HepG2 (cell line): ENCODE measurements at regions not wholly inside any gene's neighbourhood (a gene's known extent, or its start where the extent isn't known, plus 50 kb on each side); places are given as distances from the start of the nearest gene placed in this dataset.
A peak's percentile ranks its signal among the peaks of the same experiment; 100 is the strongest.

ENCODE experiments used
- ATAC-seq: fragments of 200-7000 bp; cut with Tn5 transposase; 3 replicates; pipeline ENCODE4 v1.9.1; 2020; ENCODE audit warnings: mild to moderate bottlenecking, moderate library complexity
- BruUV-seq: library from RNA; stranded (reverse); fragments of 400-500 nt; replicated peaks from 2 replicates; lab custom pipeline; 2021; lab: Mats Ljungman, UMichigan
- CTCF ChIA-PET: fragments of 300-600 bp; formaldehyde crosslinking; extraction: SDS; loops from one replicate; lab custom pipeline; 2021; ENCODE audit warnings: low total read pairs, inconsistent platforms, low intra/inter-chr PET ratio; lab: Yijun Ruan, JAX
- POLR2A ChIA-PET: fragments of 350-600 bp; sonication (Branson Sonifier 250); formaldehyde crosslinking; loops from one replicate; lab custom pipeline; 2020; ENCODE audit warnings: antibody characterized with exemption, inconsistent platforms; lab: Yijun Ruan, JAX
- DNase-seq: peaks from one replicate; pipeline ENCODE4 v3.0.0-alpha.2; 2015; ENCODE audit warnings: low spot score
- FAIRE-seq: peaks from 3 replicates; lab custom pipeline; 2011; peaks lifted over from hg19 to GRCh38; lab: Jason Lieb, UNC
- H2AFZ ChIP-seq: one replicate; pipeline ENCODE4 v1.6.1; 2011; ENCODE audit warnings: low read length, inconsistent platforms
- H3K27ac ChIP-seq: fragments of 300-600 bp; 3 replicates; pipeline ENCODE4 v1.8.0; 2011; ENCODE audit warnings: mixed run types, mild to moderate bottlenecking, mixed read lengths, low read length, inconsistent platforms; ENCODE audit not compliant: insufficient read depth; ENCODE audit errors: extremely low read length
- H3K27me3 ChIP-seq, 2 experiments: fragments of 200-600 bp in 1 of 2; 2 replicates in 1 of 2; 3 replicates in 1 of 2; pipeline versions ENCODE4 v1.6.0 to v1.8.0; 2011; ENCODE audit warnings: low read length in 2 of 2, mild to moderate bottlenecking in 2 of 2, moderate library complexity in 2 of 2, inconsistent platforms in 1 of 2; ENCODE audit not compliant: insufficient read depth in 2 of 2, control insufficient read depth in 1 of 2
- H3K36me3 ChIP-seq, 2 experiments: fragments of 200-600 bp in 1 of 2; replicated peaks in 1 of 2; 2 replicates in 1 of 2; 3 replicates in 1 of 2; pipeline versions ENCODE4 v1.5.1 to v1.8.0; 2011; ENCODE audit warnings: low read length in 2 of 2, inconsistent platforms in 1 of 2; ENCODE audit not compliant: insufficient read depth in 2 of 2, control insufficient read depth in 1 of 2
- H3K4me1 ChIP-seq: 2 replicates; pipeline ENCODE4 v1.5.1; 2012; ENCODE audit warnings: low read length, inconsistent platforms; ENCODE audit not compliant: insufficient read depth
- H3K4me2 ChIP-seq: 2 replicates; pipeline ENCODE4 v1.6.0; 2011; ENCODE audit warnings: low read depth, low read length, inconsistent platforms
- H3K4me3 ChIP-seq, 3 experiments: fragments of 200-600 bp in 1 of 3; sonication (generic), shearing (Covaris generic) in 1 of 3; replicated peaks in 1 of 3; 2 replicates each; pipeline ENCODE4 v1.5.1; 2011 to 2016; ENCODE audit warnings: low read length in 3 of 3, inconsistent platforms in 2 of 3, low read depth in 2 of 3, mild to moderate bottlenecking in 2 of 3, control low read depth in 1 of 3, mixed read lengths in 1 of 3; ENCODE audit not compliant: insufficient read depth in 1 of 3
- H3K79me2 ChIP-seq: one replicate; pipeline ENCODE4 v1.6.1; 2011; ENCODE audit warnings: low read length, inconsistent platforms; ENCODE audit not compliant: insufficient read depth
- H3K9ac ChIP-seq: 2 replicates; pipeline ENCODE4 v1.6.0; 2011; ENCODE audit warnings: mild to moderate bottlenecking, low read depth, low read length, inconsistent platforms; ENCODE audit not compliant: insufficient read depth
- H3K9me3 ChIP-seq: 2 replicates; pipeline ENCODE4 v1.5.1; 2012; ENCODE audit warnings: mild to moderate bottlenecking, low read length
- H4K20me1 ChIP-seq: 2 replicates; pipeline ENCODE4 v1.6.0; 2011; ENCODE audit warnings: inconsistent platforms, mild to moderate bottlenecking, low read length, moderate library complexity; ENCODE audit not compliant: insufficient read depth
- CEBPB ChIP-seq: IDR thresholded peaks from 2 replicates; pipeline ENCODE4 v1.6.1; 2011; ENCODE audit warnings: low read depth, low read length, improper control_type of control experiment, borderline replicate concordance
- FOSL2 ChIP-seq: sonication (generic); formaldehyde crosslinking; IDR thresholded peaks from 2 replicates; pipeline ENCODE4 v1.4.0; 2020; ENCODE audit warnings: missing genetic modification reagents
- RXRA ChIP-seq: sonication (generic); formaldehyde crosslinking; IDR thresholded peaks from 2 replicates; pipeline ENCODE4 v1.5.1; 2020; ENCODE audit warnings: missing genetic modification reagents
- ZNF234 ChIP-seq: sonication (generic); formaldehyde crosslinking; conservative IDR thresholded peaks from 2 replicates; pipeline ENCODE4 v1.5.1; 2020; ENCODE audit warnings: mild to moderate bottlenecking, missing genetic modification reagents
- WGBS: methylation state at CpG from one replicate; pipeline ENCODE4 v1.1.6; 2017; ENCODE audit warnings: low lambda C conversion rate; 5-methylcytosine and 5-hydroxymethylcytosine counted together
- in situ Hi-C: cut with HindIII; loops from 2 replicates; pipeline ENCODE4 v1.10.0; 2017; ENCODE audit warnings: low pct_unique_long_range_greater_than_20kb; ENCODE audit not compliant: extremely low pct_ligation_motif_present
- intact Hi-C: fragments of 100-400 bp; cut with micrococcal nuclease; formaldehyde crosslinking; loops from one replicate; pipeline ENCODE4 v1.10.0; 2022; ENCODE audit not compliant: unreplicated experiment
- TF ChIP-seq, protein P1 (sequence below): sonication (generic); formaldehyde crosslinking; IDR thresholded peaks from 2 replicates; pipeline ENCODE4 v1.4.0; 2020; ENCODE audit warnings: missing genetic modification reagents, borderline replicate concordance
- TF ChIP-seq, protein P2 (sequence below): IDR thresholded peaks from 2 replicates; pipeline ENCODE4 v1.6.1; 2016; ENCODE audit warnings: mild to moderate bottlenecking
- TF ChIP-seq, protein P3 (sequence below): sonication (generic); formaldehyde crosslinking; IDR thresholded peaks from 2 replicates; pipeline ENCODE4 v1.5.0; 2020; ENCODE audit warnings: mild to moderate bottlenecking, missing genetic modification reagents, borderline replicate concordance

DNA sequence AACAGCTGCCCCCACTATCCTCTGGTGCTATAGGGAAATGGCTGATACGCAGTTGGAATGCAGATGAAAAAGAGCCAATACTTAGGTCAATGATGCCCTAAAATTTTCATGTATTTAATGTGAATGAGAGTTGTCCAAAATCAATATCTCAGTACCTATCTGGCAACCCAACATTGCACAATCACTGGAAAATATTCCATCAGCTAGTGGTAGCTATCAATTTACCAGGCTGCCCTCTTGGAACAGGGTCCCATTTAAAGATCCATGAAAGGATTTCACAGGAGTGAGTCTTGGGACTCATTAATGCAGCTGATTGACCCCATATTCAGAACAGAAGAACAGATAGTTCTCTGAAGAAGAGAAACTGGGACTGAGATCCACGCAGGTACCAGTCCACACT, 638.9 kb downstream of the SMARCA1 start:
- no TSS peak for BruUV-seq

DNA sequence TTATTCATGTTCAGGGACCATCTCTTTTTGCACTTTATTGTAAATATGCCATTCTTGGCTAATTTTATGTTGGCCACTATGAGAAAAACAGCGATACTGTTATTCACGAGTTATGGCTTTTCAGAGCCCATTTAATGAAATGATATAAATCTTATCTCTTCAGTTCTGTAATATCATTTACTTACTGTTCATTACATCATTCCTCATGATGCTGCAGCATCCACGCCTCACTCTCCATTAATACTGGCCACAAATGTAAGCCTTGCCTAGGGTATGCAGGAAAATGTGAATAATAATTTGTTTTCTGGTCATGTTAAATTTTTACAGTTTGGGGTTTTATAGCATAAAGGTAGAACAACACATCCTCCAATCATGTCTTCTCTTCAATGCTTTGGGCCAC, 639.6 kb downstream of the SMARCA1 start:
- POLR2A ChIA-PET: no interaction called here
- CTCF ChIA-PET: no interaction called here
- Histone ChIP-seq H2AFZ (no peak overlapping the region), H3K4me1 (no peaks in the 10 kb centered on the region), H3K79me2 (no peaks in the 10 kb centered on the region), H3K36me3 (no peaks in the 10 kb centered on the region), H3K27me3 (no peaks in the 10 kb centered on the region), H4K20me1 (no peaks in the 10 kb centered on the region), H3K4me3 (no peak overlapping the region), H3K9me3 (no peaks in the 10 kb centered on the region), H3K9ac (no peak overlapping the region), H3K27ac (no peak overlapping the region), H3K4me2 (no peak overlapping the region)
- ATAC-seq: no peak
- BruUV-seq: no TSS peak
- intact Hi-C loops: no loop called here
- DNase-seq: no peak
- no peak for FAIRE-seq
- WGBS: 91% methylated on average over 3 of the region's 3 CpGs
- in situ Hi-C loops: no loop called here
- TF ChIP-seq FOSL2 (no peak), ZNF234 (CRISPR knock-in tag) (no peak)
- TF ChIP-seq, protein P1, sequence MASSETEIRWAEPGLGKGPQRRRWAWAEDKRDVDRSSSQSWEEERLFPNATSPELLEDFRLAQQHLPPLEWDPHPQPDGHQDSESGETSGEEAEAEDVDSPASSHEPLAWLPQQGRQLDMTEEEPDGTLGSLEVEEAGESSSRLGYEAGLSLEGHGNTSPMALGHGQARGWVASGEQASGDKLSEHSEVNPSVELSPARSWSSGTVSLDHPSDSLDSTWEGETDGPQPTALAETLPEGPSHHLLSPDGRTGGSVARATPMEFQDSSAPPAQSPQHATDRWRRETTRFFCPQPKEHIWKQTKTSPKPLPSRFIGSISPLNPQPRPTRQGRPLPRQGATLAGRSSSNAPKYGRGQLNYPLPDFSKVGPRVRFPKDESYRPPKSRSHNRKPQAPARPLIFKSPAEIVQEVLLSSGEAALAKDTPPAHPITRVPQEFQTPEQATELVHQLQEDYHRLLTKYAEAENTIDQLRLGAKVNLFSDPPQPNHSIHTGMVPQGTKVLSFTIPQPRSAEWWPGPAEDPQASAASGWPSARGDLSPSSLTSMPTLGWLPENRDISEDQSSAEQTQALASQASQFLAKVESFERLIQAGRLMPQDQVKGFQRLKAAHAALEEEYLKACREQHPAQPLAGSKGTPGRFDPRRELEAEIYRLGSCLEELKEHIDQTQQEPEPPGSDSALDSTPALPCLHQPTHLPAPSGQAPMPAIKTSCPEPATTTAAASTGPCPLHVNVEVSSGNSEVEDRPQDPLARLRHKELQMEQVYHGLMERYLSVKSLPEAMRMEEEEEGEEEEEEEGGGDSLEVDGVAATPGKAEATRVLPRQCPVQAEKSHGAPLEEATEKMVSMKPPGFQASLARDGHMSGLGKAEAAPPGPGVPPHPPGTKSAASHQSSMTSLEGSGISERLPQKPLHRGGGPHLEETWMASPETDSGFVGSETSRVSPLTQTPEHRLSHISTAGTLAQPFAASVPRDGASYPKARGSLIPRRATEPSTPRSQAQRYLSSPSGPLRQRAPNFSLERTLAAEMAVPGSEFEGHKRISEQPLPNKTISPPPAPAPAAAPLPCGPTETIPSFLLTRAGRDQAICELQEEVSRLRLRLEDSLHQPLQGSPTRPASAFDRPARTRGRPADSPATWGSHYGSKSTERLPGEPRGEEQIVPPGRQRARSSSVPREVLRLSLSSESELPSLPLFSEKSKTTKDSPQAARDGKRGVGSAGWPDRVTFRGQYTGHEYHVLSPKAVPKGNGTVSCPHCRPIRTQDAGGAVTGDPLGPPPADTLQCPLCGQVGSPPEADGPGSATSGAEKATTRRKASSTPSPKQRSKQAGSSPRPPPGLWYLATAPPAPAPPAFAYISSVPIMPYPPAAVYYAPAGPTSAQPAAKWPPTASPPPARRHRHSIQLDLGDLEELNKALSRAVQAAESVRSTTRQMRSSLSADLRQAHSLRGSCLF (CRISPR knock-in tag): no peak
- TF ChIP-seq, protein P2, sequence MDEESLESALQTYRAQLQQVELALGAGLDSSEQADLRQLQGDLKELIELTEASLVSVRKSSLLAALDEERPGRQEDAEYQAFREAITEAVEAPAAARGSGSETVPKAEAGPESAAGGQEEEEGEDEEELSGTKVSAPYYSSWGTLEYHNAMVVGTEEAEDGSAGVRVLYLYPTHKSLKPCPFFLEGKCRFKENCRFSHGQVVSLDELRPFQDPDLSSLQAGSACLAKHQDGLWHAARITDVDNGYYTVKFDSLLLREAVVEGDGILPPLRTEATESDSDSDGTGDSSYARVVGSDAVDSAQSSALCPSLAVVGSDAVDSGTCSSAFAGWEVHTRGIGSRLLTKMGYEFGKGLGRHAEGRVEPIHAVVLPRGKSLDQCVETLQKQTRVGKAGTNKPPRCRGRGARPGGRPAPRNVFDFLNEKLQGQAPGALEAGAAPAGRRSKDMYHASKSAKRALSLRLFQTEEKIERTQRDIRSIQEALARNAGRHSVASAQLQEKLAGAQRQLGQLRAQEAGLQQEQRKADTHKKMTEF (CRISPR knock-in tag): no peak

More for the DNA sequence above, 638.9 kb downstream of the SMARCA1 start:
- Histone ChIP-seq H3K4me1 (no peaks in the 10 kb centered on the region), H3K36me3 (no peaks in the 10 kb centered on the region), H3K4me3 (no peak overlapping the region), H3K27me3 (no peaks in the 10 kb centered on the region), H4K20me1 (no peaks in the 10 kb centered on the region), H3K9me3 (no peaks in the 10 kb centered on the region), H3K9ac (no peak overlapping the region), H2AFZ (no peak overlapping the region), H3K4me2 (no peak overlapping the region), H3K27ac (no peak overlapping the region), H3K79me2 (no peaks in the 10 kb centered on the region)
- 95% methylated on average over 2 of the region's 2 CpGs for WGBS
- FAIRE-seq: no peak
- intact Hi-C loops (no loop called here), in situ Hi-C loops (no loop called here)
- no peak for ATAC-seq
- CTCF ChIA-PET: no interaction called here
- DNase-seq: no peak
- TF ChIP-seq, protein P3, sequence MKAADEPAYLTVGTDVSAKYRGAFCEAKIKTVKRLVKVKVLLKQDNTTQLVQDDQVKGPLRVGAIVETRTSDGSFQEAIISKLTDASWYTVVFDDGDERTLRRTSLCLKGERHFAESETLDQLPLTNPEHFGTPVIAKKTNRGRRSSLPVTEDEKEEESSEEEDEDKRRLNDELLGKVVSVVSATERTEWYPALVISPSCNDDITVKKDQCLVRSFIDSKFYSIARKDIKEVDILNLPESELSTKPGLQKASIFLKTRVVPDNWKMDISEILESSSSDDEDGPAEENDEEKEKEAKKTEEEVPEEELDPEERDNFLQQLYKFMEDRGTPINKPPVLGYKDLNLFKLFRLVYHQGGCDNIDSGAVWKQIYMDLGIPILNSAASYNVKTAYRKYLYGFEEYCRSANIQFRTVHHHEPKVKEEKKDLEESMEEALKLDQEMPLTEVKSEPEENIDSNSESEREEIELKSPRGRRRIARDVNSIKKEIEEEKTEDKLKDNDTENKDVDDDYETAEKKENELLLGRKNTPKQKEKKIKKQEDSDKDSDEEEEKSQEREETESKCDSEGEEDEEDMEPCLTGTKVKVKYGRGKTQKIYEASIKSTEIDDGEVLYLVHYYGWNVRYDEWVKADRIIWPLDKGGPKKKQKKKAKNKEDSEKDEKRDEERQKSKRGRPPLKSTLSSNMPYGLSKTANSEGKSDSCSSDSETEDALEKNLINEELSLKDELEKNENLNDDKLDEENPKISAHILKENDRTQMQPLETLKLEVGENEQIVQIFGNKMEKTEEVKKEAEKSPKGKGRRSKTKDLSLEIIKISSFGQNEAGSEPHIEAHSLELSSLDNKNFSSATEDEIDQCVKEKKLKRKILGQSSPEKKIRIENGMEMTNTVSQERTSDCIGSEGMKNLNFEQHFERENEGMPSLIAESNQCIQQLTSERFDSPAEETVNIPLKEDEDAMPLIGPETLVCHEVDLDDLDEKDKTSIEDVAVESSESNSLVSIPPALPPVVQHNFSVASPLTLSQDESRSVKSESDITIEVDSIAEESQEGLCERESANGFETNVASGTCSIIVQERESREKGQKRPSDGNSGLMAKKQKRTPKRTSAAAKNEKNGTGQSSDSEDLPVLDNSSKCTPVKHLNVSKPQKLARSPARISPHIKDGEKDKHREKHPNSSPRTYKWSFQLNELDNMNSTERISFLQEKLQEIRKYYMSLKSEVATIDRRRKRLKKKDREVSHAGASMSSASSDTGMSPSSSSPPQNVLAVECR (CRISPR knock-in tag): no peak
- TF ChIP-seq RXRA (CRISPR knock-in tag) (no peak), CEBPB (0 out of 2 replicates have a peak, but pooled peaks have one; percentile 17)
- POLR2A ChIA-PET: no interaction called here
